ENCODE measurements at regions not wholly inside any gene's neighbourhood (a gene's known extent, or its start where the extent isn't known, plus 50 kb on each side); places are given as distances from the start of the nearest gene placed in this dataset.

- no peak for TF ChIP-seq CTCF (conservative IDR thresholded peaks at IDR 0.05 in 1 of 2, IDR thresholded peaks at IDR 0.05 in 1 of 2; ENCODE audit: extremely low read depth in 1 of 2, insufficient read depth in 1 of 2, low read depth in 1 of 2, low read length in 2 of 2)
- TF ChIP-seq EZH2 (IDR thresholded peaks at IDR 0.05; ENCODE audit: borderline replicate concordance, low read length): no peak
Measured at GRCh38 chr12:127362121-127362520, 904.8 kb upstream of the TMEM132C start.

All from mammary epithelial cell (primary cell).